Fibroblast of skin of left biceps (primary cell): ENCODE measurements at regions not wholly inside any gene's neighbourhood (a gene's known extent, or its start where the extent isn't known, plus 50 kb on each side); places are given as distances from the start of the nearest gene placed in this dataset.
"Not testable (repeated sequence)": the region's sequence is repeated elsewhere in the genome, so short reads cannot be mapped to it uniquely, and the experiment has no call there.

Experiments used
- DNase-seq, 2 experiments: peaks; one replicate each; pipeline ENCODE4 v3.0.0-alpha.2; 2013; ENCODE audit warnings: low read depth in 2 of 2

- DNase-seq: peak; percentile 64 to 70
These were observed 217.6 kb upstream of the THUMPD2 start for GRCh38 chr2:39996653-39997080.

GRCh38 chr2:39995005-39995737 lies 216.1 kb upstream of the THUMPD2 start:
- no peak for DNase-seq

GRCh38 chr2:39994151-39994550 lies 215.1 kb upstream of the THUMPD2 start:
- peak; percentile 52 to 60 for DNase-seq

DNA sequence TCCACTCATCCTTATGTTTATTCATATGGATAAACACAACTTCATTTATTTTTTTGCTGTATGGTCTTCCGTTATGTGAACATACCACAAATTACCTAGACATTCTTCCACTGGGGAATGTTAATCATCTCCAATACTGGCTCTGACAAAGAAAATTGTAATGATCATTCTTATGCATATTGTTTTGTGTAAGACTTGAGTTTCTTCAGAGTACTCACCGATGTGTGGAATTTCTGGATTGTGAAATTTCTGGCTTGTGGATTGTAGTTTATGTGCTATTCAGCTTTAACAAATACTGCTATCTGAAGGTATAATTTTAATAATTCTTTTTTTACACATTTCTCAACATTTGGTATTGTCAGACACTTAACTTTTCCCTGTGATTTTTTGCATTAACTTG lies 212.2 kb upstream of the THUMPD2 start:
- DNase-seq: peak; percentile 72 to 73

GRCh38 chr2:39990335-39990900 lies 211.4 kb upstream of the THUMPD2 start:
- DNase-seq: no peak

DNA sequence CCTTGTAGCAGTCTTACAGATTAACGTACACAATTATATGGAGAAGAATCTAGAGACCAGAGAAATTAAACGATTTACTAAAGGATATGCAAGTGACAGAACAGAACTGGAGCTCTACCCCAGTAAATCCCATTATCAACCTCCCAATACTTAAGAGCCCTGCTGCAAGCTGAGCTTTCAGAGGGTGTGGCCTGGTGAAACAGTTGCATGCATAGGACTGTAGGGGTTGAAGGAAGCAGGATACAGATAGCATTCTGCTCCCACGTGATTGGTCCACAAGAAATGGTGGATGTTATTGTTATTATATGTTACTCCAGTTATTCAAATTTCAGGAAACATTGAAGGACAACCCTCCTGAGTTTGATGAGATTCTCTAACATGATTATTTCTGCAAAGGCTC lies 210.8 kb upstream of the THUMPD2 start:
- no peak for DNase-seq

GRCh38 chr2:39981883-39982311 lies 202.8 kb upstream of the THUMPD2 start:
- no peak for DNase-seq

- no peak for DNase-seq
These were observed 196.5 kb upstream of the THUMPD2 start for GRCh38 chr2:39975476-39976020.

DNA sequence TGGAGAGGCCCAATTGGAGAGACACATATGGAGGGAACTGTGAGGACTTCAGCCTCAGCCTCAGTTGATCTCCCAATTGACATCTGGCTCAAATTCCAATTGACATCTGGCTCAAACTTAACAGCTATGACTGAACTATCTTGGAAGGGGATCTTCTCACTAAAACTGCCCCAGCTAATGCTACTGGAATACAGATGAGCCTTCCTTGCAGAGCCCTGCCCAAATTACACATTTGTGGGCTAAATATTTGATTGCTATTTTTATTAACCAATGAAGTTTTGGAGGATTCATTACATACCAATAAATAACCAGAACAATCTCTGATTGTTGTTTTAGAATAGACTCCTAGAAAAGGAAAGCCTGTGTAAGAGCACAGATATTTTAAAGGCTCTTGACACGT lies 189.0 kb upstream of the THUMPD2 start:
- no peak for DNase-seq

DNA sequence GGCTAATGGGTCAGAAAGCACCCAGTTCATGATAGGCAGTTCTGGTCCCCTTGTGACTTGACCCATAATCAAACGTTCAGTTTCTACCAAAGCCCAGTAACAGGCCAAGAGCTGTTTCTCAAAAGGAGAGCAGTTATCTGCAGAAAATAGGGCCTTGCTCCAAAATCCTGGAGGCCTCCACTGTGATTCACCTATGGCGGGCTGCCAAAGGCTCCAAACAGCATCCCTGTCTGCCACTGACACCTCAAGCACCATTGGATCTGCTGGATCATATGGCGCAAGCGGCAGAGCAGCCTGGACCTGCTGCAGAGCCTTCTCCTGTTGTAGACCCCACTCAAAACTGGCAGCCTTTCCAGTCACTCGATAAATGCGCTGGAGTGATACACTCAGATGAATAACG lies 181.6 kb upstream of the THUMPD2 start:
- not testable (repeated sequence) for DNase-seq

GRCh38 chr2:39954346-39954745 lies 175.3 kb upstream of the THUMPD2 start:
- peak; percentile 23 to 30 for DNase-seq

- DNase-seq: no peak
These were observed 170.1 kb upstream of the THUMPD2 start for GRCh38 chr2:39949131-39949530.

DNA sequence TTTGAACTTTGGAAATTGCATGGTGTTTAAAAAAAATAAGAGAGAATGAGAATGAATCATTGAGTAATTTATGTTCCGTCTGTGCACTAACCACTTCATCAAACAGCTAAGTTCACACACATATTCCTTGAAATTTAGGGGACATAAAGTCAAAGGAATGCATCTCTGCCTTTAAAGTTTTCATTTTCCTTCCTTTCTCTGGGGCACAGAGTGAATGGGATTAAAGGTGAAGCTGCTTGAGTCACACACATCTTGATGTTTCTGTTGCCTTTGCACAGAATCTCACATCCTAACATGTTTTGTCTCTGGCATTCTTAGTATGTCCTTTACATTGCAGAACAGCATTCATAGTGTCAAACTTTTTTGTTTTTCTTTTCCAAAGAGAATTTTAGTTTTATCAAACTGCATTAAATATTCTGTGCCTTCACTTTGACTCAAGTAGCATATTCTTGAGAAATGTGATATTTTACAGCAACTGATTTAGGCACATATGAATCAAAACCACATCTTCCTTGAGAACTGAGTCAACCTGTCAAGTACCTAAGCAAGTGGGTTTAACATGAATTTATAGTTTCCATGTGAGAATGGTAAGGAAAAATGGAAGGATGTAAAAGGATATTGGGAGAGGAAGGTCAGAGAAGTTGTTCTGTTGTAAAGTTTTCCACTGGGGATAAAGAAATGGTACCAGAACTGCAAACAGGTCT lies 169.1 kb upstream of the THUMPD2 start:
- peak; percentile 21 to 34 for DNase-seq

- DNase-seq: no peak
These were observed 168.4 kb upstream of the THUMPD2 start for GRCh38 chr2:39947294-39948015.

DNA sequence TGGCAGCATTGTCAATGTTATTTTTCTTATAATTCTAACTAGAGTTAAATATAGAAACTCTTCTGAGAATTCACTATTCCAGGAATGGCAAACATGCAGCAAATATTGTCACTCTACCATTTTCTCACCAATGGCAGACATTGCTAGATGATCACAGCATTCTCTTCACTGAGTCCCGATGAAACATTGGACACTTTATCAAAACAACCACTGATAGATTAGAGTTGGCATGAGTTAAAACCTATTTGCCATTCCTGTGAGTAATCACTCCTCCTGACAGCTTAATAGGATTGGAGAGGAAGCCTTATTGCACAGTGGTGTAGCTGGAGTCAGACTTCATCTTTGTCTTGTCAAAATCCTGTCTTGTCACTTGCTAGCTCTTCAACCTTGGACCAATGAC lies 163.9 kb upstream of the THUMPD2 start:
- peak; percentile 42 to 52 for DNase-seq

DNA sequence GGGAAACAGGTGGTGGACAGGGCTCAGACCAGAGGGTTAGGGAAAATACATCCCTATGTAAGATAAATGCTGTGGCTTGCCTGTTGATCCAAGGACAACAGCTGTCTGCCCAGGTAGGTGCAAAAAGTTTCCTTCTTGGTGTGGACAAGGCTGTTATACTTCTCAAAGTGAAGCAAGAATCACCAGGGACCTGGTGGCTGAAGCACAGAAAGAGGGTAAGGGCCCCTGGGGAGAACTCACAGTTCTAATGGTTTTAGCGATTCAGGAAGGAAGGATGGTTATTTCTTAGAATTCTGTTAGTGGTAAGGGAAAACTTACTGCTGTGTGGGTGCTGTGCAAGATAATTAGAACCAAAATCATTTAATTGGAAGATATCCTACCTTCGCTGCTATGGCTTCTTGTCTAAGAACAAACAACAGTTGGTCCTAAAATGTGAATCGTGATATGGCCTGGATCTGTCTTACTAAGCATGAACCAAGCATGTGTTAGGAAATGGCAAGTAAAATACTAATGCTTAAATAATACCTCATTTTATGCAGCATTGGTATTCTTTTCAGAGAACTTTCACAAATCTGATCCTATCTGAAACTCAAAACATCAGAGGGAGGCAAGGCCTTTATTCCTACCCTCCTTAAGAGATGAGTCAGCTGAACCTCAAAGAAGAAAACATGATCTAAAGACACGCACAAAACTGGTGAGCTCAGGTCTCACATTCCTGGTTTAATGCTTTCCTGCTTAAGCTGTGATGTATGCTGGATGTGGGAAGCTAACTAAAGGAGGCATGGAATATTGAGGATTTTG lies 159.2 kb upstream of the THUMPD2 start:
- peak; percentile 71 to 79 for DNase-seq

DNA sequence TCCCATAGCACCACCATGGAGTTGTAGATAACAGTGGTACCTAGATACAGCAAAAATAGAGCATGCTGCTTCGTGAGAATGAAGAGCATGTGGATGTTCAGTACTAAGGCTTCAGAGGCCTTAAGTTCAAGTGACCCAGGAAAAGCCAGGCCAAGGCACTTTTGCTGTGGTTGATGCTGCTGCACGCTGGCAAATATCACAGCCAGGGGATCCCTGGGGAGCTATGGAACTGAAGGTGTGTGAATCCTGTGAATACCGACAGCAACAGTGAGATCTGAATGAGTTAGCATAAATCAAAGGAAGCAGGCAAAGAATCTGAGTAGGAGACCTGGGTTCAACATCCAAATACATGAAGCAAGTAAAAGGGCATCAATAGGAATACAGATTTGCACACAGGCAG lies 158.6 kb upstream of the THUMPD2 start:
- no peak for DNase-seq

DNA sequence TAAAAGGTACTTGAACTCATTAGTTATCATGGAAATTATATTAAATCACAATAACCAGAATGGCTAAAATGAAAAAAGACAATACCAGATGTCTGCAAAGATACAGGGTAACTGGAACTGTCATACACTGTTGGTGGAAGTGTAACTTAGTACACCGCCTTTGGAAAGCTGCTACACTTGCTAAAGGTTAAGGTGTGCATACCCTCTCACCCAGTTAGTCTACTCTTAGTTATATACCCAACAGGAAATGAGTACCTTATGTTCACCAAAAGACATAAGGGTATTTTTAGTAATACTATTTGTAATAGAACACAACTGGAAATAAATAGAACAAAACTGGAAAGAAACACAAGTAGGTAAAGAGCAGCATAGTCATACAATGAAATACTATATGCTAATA lies 155.8 kb upstream of the THUMPD2 start:
- DNase-seq: no peak

DNA sequence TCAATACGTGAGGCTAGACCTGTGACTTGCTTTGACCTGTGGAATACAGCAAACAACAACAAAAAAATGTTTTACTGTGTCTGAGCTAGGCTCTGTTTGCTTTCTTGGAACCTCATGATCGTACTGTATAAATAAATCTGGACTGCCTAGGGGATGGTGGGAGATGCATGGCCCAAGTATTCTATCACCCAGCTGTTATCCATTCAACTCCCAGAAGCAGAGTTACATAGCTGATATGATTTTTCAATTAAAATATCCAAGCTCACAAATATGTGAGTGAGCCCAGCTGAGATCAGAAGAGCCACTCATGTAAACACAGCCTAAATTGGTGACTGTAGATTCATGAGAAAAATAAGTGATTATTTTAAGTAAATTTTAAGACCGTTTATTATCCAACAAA lies 154.1 kb upstream of the THUMPD2 start:
- DNase-seq: no peak

GRCh38 chr2:39932198-39932597 lies 153.1 kb upstream of the THUMPD2 start:
- no peak for DNase-seq
